GM23338 (cell line): ENCODE measurements at regions not wholly inside any gene's neighbourhood (a gene's known extent, or its start where the extent isn't known, plus 50 kb on each side); places are given as distances from the start of the nearest gene placed in this dataset.

Experiments
- ATAC-seq: fragments of 200-7000 bp; cut with Tn5 transposase; 3 replicates; pipeline ENCODE4 v1.9.1; 2020
- DNase-seq: peaks from one replicate; pipeline ENCODE4 v3.0.0-alpha.2; 2015; ENCODE audit warnings: low spot score
- H2AFZ ChIP-seq: fragments of 200-600 bp; sonication (generic); 2 replicates; pipeline ENCODE4 v1.8.0; 2016; ENCODE audit warnings: antibody characterized with exemption, mild to moderate bottlenecking, moderate library complexity
- H3F3A ChIP-seq: fragments of 200-600 bp; sonication (generic); replicated peaks from 2 replicates; pipeline ENCODE4 v1.8.0; 2017; ENCODE audit warnings: antibody characterized with exemption, mixed run types, low read depth
- H3K27ac ChIP-seq: fragments of 200-600 bp; sonication (generic); 2 replicates; pipeline ENCODE4 v1.6.1; 2016; ENCODE audit warnings: low read depth
- H3K27me3 ChIP-seq: fragments of 200-600 bp; sonication (generic); 2 replicates; pipeline ENCODE4 v1.8.0; 2016; ENCODE audit warnings: mild to moderate bottlenecking, mixed run types, moderate library complexity; ENCODE audit not compliant: insufficient read depth
- H3K36me3 ChIP-seq: fragments of 200-600 bp; sonication (generic); 2 replicates; pipeline ENCODE4 v1.8.0; 2016; ENCODE audit warnings: mild to moderate bottlenecking; ENCODE audit not compliant: insufficient read depth
- H3K4me1 ChIP-seq: fragments of 200-600 bp; sonication (generic); 2 replicates; pipeline ENCODE4 v1.8.0; 2016; ENCODE audit warnings: mild to moderate bottlenecking, moderate library complexity; ENCODE audit not compliant: insufficient read depth
- H3K4me2 ChIP-seq: fragments of 200-600 bp; sonication (generic); 2 replicates; pipeline ENCODE4 v1.7.1; 2017; ENCODE audit warnings: mixed run types
- H3K4me3 ChIP-seq: fragments of 200-600 bp; sonication (generic); 2 replicates; pipeline ENCODE4 v1.6.1; 2016; ENCODE audit warnings: mixed run types
- H3K79me2 ChIP-seq: fragments of 200-600 bp; sonication (generic); replicated peaks from 2 replicates; pipeline ENCODE4 v1.8.0; 2017; ENCODE audit warnings: mild to moderate bottlenecking; ENCODE audit not compliant: insufficient read depth
- H3K9me2 ChIP-seq: fragments of 200-600 bp; sonication (generic); 2 replicates; pipeline ENCODE4 v1.8.0; 2017; ENCODE audit not compliant: insufficient read depth
- H4K20me1 ChIP-seq: fragments of 200-600 bp; sonication (generic); replicated peaks from 2 replicates; pipeline ENCODE4 v1.8.0; 2017; ENCODE audit warnings: mild to moderate bottlenecking; ENCODE audit not compliant: insufficient read depth
- H3K27ac Mint-ChIP-seq: 2 replicates; pipeline ENCODE4 v1.8.0; 2020; ENCODE audit warnings: inconsistent platforms, mild to moderate bottlenecking, moderate library complexity, mixed read lengths
- H3K27me3 Mint-ChIP-seq: 3 replicates; pipeline ENCODE4 v1.8.0; 2022; ENCODE audit warnings: low read depth, mild to moderate bottlenecking, moderate library complexity, mixed read lengths, inconsistent platforms; ENCODE audit not compliant: insufficient read depth, poor library complexity
- H3K36me3 Mint-ChIP-seq: 3 replicates; pipeline ENCODE4 v1.8.0; 2021; ENCODE audit warnings: low read depth, mild to moderate bottlenecking, inconsistent platforms, moderate library complexity, mixed read lengths
- H3K4me1 Mint-ChIP-seq: 3 replicates; pipeline ENCODE4 v1.8.0; 2020; ENCODE audit warnings: mild to moderate bottlenecking, inconsistent platforms, mixed read lengths
- H3K4me3 Mint-ChIP-seq: 3 replicates; pipeline ENCODE4 v1.8.0; 2021; ENCODE audit warnings: moderate library complexity, mild to moderate bottlenecking, inconsistent platforms, mixed read lengths
- H3K9me3 Mint-ChIP-seq: 3 replicates; pipeline ENCODE4 v1.8.0; 2020; ENCODE audit warnings: moderate library complexity, mild to moderate bottlenecking, inconsistent platforms, mixed read lengths
- EZH2 ChIP-seq: fragments of 200-600 bp; sonication (generic); IDR thresholded peaks from one replicate; pipeline ENCODE4 v1.8.0; 2017; ENCODE audit warnings: antibody characterized with exemption, mild to moderate bottlenecking, low read depth; ENCODE audit not compliant: unreplicated experiment
- JUNB ChIP-seq: IDR thresholded peaks from one replicate; pipeline ENCODE4 v1.6.1; 2016; ENCODE audit warnings: antibody characterized with exemption; ENCODE audit not compliant: unreplicated experiment
- NANOG ChIP-seq: IDR thresholded peaks from 2 replicates; pipeline ENCODE4 v1.6.1; 2016; ENCODE audit warnings: antibody characterized with exemption, borderline replicate concordance
- STAT1 ChIP-seq: IDR thresholded peaks from one replicate; pipeline ENCODE4 v1.6.1; 2016; ENCODE audit warnings: antibody characterized with exemption; ENCODE audit not compliant: unreplicated experiment
- TF ChIP-seq, protein P1 (sequence below): fragments of 250-450 bp; sonication (Bioruptor Pico); IDR thresholded peaks from 2 replicates; pipeline ENCODE4 v1.5.0; 2020; ENCODE audit warnings: mild to moderate bottlenecking, moderate library complexity
- TF ChIP-seq, protein P2 (sequence below), 2 experiments: fragments of 200-600 bp in 1 of 2; sonication (generic) in 1 of 2; conservative IDR thresholded peaks; 2 replicates each; pipeline versions ENCODE4 v1.5.1 to v1.6.1; 2016 to 2017; ENCODE audit warnings: antibody characterized with exemption in 2 of 2, low read depth in 2 of 2, mild to moderate bottlenecking in 2 of 2, moderate library complexity in 1 of 2

- Mint-ChIP-seq H3K4me3 (no peak overlapping the region), H3K27me3 (peaks cover 6% of the 10 kb centered on the region), H3K4me1 (peaks cover 9% of the 10 kb centered on the region), H3K36me3 (no peaks in the 10 kb centered on the region), H3K9me3 (no peaks in the 10 kb centered on the region), H3K27ac (no peak overlapping the region)
- no peaks in the 10 kb centered on the region for H3F3A ChIP-seq
- H3K79me2 ChIP-seq: no peaks in the 10 kb centered on the region
- TF ChIP-seq EZH2 (no peak), JUNB (no peak)
- H3K9me2 ChIP-seq: no peaks in the 10 kb centered on the region
- no peak overlapping the region for H3K4me2 ChIP-seq
- DNase-seq (no peak), ATAC-seq (no peak)
- peaks cover 8% of the 10 kb centered on the region; the same call in 1 of the 2 replicates for H3K27me3 ChIP-seq
- no peak overlapping the region for H3K27ac ChIP-seq
- peaks cover 4% of the 10 kb centered on the region; the same call in 1 of the 2 replicates for H3K4me1 ChIP-seq
- no peak overlapping the region for H2AFZ ChIP-seq
- no peaks in the 10 kb centered on the region for H4K20me1 ChIP-seq
- no peaks in the 10 kb centered on the region for H3K36me3 ChIP-seq
- H3K4me3 ChIP-seq: no peak overlapping the region
Measured at GRCh38 chr1:207969528-207969927, 58.6 kb upstream of the CD34 start.

DNA sequence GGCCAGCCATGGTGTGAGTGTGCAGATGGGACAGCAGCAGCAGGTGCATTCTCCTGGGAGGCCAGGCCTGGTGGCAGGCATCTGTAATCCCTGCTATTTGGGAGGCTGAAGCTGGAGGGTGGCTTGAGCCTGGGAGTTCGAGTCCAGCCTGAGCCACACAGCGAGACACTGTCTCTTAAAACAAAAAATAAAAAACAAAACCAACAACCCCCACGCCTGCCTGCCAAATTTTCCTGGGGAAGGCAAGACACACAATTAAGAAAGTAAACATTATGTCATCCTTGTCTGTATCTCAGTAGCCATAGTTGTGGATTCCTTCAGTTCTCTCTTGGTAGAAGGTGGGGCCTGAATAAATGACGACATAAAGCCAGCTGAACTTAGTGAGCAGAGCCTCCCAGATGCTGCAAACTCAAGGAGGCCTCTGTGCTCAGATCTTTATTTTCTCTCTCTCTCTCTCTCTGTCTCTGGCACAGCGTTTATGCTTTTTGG is 57.6 kb upstream of the CD34 start:
- no peak overlapping the region for H3K4me3 Mint-ChIP-seq
- Histone ChIP-seq H4K20me1 (no peaks in the 10 kb centered on the region), H3K4me2 (no peak overlapping the region), H3K4me3 (no peak overlapping the region), H3K36me3 (no peaks in the 10 kb centered on the region), H3F3A (no peaks in the 10 kb centered on the region), H3K9me2 (no peaks in the 10 kb centered on the region), H3K79me2 (no peaks in the 10 kb centered on the region), H2AFZ (no peak overlapping the region), H3K27me3 (peaks cover 15% of the 10 kb centered on the region), H3K4me1 (peaks cover 10% of the 10 kb centered on the region; the same call in 1 of the 2 replicates), H3K27ac (no peak overlapping the region)
- H3K27me3 Mint-ChIP-seq: peaks cover 12% of the 10 kb centered on the region
- no peaks in the 10 kb centered on the region for H3K9me3 Mint-ChIP-seq
- TF ChIP-seq STAT1: no peak
- TF ChIP-seq, protein P1, sequence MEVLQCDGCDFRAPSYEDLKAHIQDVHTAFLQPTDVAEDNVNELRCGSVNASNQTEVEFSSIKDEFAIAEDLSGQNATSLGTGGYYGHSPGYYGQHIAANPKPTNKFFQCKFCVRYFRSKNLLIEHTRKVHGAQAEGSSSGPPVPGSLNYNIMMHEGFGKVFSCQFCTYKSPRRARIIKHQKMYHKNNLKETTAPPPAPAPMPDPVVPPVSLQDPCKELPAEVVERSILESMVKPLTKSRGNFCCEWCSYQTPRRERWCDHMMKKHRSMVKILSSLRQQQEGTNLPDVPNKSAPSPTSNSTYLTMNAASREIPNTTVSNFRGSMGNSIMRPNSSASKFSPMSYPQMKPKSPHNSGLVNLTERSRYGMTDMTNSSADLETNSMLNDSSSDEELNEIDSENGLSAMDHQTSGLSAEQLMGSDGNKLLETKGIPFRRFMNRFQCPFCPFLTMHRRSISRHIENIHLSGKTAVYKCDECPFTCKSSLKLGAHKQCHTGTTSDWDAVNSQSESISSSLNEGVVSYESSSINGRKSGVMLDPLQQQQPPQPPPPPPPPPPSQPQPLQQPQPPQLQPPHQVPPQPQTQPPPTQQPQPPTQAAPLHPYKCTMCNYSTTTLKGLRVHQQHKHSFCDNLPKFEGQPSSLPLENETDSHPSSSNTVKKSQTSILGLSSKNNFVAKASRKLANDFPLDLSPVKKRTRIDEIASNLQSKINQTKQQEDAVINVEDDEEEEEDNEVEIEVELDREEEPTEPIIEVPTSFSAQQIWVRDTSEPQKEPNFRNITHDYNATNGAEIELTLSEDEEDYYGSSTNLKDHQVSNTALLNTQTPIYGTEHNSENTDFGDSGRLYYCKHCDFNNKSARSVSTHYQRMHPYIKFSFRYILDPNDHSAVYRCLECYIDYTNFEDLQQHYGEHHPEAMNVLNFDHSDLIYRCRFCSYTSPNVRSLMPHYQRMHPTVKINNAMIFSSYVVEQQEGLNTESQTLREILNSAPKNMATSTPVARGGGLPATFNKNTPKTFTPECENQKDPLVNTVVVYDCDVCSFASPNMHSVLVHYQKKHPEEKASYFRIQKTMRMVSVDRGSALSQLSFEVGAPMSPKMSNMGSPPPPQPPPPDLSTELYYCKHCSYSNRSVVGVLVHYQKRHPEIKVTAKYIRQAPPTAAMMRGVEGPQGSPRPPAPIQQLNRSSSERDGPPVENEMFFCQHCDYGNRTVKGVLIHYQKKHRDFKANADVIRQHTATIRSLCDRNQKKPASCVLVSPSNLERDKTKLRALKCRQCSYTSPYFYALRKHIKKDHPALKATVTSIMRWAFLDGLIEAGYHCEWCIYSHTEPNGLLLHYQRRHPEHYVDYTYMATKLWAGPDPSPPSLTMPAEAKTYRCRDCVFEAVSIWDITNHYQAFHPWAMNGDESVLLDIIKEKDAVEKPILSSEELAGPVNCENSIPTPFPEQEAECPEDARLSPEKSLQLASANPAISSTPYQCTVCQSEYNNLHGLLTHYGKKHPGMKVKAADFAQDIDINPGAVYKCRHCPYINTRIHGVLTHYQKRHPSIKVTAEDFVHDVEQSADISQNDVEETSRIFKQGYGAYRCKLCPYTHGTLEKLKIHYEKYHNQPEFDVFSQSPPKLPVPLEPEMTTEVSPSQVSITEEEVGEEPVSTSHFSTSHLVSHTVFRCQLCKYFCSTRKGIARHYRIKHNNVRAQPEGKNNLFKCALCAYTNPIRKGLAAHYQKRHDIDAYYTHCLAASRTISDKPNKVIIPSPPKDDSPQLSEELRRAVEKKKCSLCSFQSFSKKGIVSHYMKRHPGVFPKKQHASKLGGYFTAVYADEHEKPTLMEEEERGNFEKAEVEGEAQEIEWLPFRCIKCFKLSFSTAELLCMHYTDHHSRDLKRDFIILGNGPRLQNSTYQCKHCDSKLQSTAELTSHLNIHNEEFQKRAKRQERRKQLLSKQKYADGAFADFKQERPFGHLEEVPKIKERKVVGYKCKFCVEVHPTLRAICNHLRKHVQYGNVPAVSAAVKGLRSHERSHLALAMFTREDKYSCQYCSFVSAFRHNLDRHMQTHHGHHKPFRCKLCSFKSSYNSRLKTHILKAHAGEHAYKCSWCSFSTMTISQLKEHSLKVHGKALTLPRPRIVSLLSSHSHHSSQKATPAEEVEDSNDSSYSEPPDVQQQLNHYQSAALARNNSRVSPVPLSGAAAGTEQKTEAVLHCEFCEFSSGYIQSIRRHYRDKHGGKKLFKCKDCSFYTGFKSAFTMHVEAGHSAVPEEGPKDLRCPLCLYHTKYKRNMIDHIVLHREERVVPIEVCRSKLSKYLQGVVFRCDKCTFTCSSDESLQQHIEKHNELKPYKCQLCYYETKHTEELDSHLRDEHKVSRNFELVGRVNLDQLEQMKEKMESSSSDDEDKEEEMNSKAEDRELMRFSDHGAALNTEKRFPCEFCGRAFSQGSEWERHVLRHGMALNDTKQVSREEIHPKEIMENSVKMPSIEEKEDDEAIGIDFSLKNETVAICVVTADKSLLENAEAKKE (CRISPR knock-in tag): no peak
- no peak for TF ChIP-seq NANOG
- TF ChIP-seq, protein P2, sequence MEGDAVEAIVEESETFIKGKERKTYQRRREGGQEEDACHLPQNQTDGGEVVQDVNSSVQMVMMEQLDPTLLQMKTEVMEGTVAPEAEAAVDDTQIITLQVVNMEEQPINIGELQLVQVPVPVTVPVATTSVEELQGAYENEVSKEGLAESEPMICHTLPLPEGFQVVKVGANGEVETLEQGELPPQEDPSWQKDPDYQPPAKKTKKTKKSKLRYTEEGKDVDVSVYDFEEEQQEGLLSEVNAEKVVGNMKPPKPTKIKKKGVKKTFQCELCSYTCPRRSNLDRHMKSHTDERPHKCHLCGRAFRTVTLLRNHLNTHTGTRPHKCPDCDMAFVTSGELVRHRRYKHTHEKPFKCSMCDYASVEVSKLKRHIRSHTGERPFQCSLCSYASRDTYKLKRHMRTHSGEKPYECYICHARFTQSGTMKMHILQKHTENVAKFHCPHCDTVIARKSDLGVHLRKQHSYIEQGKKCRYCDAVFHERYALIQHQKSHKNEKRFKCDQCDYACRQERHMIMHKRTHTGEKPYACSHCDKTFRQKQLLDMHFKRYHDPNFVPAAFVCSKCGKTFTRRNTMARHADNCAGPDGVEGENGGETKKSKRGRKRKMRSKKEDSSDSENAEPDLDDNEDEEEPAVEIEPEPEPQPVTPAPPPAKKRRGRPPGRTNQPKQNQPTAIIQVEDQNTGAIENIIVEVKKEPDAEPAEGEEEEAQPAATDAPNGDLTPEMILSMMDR (conservative IDR thresholded peaks at IDR 0.05; ENCODE audit: low read depth in 2 of 2): no peak
- no peaks in the 10 kb centered on the region for H3K36me3 Mint-ChIP-seq
- DNase-seq: no peak
- H3K27ac Mint-ChIP-seq: no peak overlapping the region
- no peak for ATAC-seq
- peaks cover 12% of the 10 kb centered on the region for H3K4me1 Mint-ChIP-seq
